Ureter (tissue), 1 donor: ENCODE measurements at regions not wholly inside any gene's neighbourhood (a gene's known extent, or its start where the extent isn't known, plus 50 kb on each side); places are given as distances from the start of the nearest gene placed in this dataset.

Experiments
- DNase-seq: peaks from one replicate; pipeline ENCODE4 v3.0.0-alpha.2; 2020; ENCODE audit warnings: low spot score
- donor health status: DM: yes; HTN: yes; CAD: no.

DNA sequence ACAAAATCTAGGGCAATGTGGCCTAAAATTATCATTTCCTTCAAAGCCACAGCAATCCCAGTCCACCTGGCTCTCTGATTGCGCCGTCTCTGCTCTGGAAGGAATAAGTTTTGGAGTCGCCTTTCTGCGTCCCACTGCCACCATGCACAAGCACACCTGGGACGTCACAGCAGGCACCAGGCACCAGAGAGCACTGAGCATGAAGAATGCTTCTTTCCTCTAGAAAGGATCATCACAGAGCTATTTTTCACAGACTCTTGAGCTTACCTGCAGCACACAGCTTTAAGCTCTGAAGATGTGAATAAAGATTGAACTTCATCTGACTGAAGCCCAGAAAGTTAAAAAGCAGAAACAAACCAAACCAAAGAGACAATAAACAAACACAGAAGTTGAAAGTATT lies 170.0 kb upstream of the PPARGC1A start:
- no peak for DNase-seq

DNA sequence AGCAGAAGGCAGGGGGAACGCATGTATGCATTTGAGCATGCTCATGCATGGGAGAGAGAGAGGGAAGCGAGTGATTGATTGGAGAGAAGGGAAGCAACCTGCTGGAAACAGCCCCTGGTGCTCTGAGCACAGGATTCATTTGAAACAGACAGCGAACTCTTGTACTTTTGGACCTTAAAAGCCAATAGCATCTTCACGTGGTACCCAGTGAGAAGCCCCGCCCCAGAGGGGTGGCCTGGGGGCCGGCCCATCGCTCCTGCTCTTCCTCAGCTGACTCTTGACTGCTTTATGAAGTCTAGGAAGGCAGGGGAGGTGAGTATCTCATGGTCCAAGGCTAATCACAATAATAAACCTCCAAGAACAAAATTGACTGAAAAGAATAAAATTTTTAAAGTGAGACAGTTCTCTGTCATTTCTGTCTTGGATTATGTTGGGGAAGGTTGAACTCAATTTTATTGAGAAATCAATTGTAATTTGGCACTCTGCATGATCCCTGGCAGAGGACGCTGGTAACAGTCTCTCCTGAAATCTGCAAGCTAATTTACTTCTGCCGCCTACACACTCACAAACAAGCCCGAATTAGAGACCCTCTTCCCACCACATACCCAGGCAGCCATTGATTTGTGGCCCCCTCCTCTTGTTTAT lies 168.2 kb upstream of the PPARGC1A start:
- no peak for DNase-seq

DNA sequence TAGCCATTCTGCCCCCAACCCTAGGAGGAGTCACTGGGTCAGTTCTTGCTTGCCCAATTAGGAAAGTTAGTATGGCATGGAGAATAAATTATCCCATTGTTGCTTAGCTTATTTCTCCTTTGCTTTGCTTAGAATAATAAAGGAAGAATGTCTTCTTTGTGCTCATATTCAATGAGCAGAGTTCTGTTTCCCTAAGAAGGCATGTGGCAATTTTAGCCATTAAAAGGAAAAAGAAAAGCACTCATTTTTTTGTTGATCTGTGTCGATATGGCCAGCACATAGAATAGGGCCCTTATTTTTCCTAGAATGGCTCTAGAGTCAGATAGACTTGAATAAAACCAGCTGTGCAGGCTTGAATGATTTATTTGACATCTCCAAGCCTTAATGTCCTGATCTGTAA lies 166.4 kb upstream of the PPARGC1A start:
- no peak for DNase-seq

DNA sequence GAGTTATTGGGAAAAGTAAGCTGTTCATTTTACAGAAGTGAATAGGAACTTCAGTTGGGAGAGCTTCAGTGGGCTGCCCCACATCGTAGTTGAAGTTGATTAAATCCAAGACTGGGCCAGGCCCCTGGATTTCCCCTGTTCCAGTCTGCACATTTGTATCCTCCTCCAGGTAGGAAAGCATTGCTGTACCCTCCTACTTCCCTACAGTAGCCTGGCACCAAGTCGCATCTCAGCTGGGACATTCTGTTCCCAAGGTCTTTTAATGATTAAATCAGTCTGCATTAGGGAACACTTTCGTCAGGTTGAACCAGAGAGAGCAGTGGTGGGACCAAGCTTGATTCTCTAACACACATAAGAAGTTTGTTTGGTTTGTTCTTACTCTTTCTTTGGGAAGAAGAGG lies 165.8 kb upstream of the PPARGC1A start:
- no peak for DNase-seq

DNA sequence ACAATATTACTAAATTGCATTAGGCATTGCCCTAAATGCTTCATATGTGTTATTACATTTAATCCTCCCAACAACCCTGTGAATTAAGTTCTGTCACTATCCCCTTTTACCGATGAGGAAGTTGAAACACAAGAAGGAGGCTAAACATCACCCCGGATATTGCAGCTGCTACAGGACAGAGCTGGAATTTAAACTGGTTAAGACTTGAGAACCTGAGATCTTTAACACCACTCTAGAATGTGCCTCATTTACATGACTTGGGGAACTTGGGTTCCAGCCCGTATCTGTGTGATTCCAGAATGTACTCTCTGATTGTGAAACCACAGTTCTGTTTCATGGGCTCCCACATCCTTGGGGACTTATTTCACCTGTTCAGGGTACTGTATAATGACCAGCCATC lies 165.1 kb upstream of the PPARGC1A start:
- no peak for DNase-seq

DNA sequence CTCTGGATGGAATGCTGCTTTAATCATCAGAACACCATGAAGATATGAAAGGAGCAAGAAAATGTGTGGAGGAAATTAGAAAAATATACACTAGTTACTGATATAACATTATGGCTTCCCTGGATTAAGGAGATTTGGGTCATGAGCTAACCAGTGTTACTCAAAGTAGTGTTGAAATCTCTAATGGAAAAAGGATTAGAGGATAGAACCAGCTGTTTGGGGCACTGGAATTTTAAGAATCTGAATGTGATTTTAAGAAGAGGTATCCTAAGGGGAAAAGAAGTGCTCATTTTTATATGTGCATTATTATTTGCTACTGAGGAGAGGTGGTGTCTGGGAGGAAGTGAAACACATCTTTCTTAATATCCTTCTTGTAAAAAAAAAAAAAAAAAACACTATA lies 164.1 kb upstream of the PPARGC1A start:
- DNase-seq: no peak

DNA sequence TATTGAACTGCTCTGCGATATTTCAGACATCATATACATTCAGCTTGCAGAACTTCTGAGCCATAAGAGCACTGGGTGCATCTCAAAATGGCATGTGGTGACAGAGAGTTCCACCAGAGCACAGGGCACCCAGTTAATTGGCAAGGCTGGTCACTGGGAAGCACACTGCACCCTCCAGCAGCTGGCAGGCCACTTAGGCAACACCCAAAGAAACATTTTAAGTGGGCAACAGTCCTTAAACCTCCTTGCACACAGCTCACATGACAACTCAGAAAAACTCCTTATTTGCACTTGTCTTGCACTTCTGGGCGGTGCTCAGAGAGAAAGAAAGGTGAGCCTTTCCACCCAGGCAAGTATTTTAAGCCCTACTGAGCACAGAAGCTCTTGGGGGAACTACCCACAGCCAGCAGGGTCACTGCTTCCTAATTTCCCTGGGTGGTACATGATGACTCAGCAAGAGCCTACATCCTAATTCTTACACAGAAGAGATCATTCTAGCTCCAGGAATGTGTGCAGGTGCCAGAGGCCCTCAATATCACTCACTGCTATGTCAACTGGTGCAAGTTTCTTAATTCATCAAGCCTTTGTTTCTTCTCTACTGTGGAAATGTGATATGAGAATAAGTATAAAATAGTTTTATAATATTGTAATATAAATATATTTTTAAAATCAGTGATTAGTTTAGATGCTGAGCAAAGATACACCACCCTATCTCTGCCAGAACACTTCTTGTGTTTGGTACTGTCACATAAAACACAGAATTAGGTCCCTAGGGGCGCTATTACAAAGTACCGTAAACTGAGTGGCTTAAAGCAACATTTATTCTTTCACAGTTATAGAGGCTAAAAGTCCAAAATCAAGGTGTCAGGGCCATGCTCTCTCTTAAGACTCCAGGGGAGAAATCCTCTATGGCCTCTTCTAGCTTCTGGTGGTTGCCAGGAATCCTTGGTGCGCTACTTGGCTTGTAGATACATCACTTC lies 155.1 kb upstream of the PPARGC1A start:
- no peak for DNase-seq

DNA sequence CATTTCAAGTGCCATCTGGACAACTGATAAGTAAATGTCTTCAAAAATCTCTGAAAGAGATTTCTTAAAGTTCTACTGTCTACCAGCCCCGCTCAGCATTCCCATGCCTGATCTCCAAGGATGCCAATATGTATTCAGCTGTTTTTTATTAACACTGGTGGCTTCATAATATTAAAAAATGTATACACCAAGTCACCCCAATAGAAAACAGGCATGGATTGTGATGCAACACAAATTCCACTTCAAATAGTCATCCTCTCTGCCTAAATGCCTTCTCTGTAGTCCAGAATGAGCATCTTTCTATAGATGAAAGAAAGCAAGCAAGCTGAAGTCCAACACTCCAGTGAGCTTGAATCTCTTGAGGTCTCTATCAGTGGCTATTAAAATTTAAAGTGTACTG lies 152.2 kb upstream of the PPARGC1A start:
- no peak for DNase-seq

DNA sequence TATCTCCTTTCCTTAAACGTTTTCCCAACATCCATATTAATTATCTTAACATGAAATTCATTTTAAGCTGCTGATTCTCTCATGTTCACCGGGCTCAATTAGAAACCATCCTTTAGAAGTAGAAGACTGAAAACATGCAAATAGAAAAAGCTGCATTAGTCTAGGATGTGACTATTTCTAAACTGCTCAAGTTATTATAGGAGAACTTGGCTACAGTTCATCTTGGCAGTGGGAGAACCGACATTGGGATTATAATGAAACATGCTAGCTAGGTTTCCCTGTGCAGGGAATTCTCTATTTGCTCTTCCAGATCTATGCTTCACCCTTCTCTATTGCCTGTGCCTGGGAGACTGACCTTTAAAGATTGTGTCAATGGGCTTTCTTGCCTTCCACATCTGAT lies 151.0 kb upstream of the PPARGC1A start:
- DNase-seq: no peak

DNA sequence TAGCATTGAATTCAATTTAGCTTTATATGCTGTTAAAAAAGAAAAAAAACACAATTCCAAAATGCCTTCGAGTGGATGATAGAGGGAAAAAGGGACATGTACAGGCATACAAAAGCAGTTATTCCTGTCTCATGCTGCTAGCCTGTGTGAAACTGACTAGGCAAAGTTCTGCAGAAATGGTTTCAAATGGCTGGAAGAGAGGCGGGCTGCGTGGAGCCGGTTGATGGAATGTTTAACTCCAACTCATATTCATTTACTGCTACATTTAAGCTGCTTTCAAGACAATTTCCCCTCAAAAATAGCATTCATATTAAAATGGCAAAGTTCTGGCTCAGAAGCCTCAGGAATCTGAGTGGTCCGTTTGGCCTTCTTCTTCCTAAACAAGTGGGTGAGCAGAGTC lies 143.8 kb upstream of the PPARGC1A start:
- DNase-seq: no peak

DNA sequence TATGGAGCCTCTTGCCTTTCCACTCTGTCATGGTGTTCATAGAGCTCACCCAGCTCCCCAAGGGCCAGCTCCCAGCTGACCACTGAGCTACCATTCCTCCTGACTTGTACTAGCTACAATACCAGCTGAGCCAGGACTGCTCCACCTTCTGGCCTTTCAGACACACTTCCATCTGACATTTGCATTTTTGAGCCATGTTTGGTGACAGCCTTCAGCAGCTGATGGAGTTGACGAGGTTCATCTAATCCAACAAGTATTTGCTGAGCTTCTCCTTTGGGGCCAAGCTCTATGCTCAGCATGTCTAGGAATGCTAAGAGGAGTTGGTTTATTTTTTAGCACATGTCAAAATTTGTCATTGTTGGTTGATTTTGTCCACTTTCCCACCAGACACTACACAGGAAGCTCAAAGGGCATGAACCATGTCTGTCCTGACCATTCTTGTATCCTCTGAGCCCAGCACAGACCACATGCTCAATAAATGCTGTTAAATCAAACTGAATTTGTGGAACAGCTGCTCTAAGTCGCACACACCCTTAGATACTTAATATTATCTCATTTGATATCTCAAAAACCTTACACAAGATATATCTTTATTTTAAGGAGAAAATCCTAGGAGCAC lies 142.6 kb upstream of the PPARGC1A start:
- DNase-seq: no peak

DNA sequence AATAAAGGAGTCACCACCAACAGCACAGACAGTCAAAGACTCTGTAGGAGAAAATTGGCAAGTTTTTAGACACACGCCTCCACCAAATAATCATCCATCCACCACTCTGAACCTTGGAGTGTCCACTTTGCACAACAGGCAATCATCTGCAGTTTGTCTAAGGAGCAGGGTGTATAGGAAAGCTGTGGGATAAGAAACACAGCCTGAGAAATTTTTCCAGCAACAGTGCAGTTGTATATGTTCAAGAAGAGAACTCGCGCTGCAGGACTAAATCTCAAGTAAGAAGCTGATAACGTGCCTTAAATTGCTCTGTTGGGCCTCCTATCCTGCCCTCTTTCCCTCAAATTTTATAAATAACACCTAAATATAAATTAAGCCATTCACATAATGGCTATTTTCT lies 136.7 kb upstream of the PPARGC1A start:
- DNase-seq: no peak

DNA sequence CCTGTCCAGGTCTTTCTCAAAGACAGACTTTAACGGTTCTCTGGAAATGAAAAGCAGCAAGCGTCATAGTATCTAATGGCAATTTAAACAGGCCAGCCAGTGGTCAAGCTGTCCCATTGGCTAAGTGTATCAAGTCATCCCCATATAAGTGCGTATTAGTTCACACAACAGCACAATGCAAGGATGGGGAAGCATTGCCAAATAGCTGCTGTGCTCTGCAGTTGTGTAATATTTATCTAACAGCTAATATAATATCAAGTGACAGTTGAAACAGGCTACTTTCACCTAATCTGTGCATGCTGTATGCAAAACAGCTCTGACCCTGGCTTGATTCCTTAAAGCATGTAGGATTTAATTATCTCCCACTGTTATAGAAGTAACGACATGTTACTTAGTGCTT lies 134.8 kb upstream of the PPARGC1A start:
- no peak for DNase-seq

DNA sequence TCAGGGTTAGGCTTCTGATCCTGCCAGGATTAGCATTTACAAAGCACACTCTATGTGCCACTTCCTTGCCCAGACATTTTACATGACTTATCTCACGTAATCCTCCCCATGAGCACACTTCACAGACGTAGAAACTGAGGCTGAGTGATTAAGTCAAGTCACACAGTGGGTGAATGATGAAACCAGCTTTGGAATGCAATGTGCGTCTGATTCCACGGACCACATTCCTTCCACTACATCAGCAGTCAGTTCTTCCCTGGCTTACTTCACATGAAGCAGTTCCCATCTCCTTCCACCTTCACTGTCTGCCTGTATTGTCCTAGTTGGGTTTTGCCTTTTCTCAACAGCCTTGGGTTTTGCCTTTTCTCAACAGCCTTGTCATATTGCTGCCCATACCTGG lies 134.3 kb upstream of the PPARGC1A start:
- no peak for DNase-seq

DNA sequence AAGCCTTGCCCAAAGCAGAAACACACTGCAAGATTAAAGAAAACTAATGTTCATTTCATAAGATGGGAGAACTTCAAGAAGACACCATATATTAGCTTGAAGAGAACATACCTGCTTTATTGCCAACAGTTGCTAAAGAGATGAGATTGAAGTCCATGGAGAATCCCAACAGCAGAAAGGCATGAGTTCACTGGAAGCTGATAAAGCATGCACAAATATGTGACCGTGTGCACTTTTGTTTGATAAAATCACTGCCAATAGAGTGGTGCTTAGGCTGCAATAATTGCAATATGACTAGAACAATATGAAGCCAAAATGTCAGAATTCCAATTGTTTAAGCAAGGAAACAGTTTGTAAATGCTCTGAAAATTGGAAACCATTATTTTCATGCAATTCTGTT lies 125.9 kb upstream of the PPARGC1A start:
- no peak for DNase-seq

DNA sequence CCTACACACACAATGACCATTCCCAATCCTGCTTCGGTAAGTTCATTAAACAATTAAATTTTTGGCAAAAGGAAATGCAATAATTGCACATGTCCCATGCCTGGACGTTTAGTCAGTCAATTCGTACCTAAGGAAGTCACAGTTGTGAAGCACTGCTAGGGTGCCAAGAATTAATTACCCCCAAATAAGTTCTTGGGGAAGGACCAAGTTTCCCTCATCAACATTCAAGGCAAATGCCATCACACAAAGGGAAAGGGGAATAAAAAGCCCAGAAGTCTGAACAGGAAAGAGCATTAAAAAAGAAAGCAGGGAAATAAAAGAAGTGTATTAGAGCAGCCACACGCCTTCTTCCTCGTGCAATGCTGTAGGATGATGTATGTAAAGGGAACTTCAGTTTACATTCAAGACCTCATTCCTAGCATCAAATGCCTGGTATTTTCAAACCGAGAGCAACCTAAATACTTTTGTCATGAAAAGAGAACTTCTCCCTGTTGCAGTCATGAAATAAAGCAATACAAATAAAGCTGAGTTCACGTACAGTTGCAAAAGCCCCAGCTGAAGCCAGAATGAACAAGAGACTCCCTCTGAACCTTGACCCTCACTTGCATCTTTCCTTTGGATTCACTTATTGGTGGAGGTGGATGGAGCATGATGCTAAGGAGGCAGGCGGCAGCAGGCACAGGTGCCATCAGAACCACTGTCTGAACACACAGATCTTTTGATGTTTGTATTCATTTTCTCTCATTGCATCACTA lies 124.0 kb upstream of the PPARGC1A start:
- no peak for DNase-seq

DNA sequence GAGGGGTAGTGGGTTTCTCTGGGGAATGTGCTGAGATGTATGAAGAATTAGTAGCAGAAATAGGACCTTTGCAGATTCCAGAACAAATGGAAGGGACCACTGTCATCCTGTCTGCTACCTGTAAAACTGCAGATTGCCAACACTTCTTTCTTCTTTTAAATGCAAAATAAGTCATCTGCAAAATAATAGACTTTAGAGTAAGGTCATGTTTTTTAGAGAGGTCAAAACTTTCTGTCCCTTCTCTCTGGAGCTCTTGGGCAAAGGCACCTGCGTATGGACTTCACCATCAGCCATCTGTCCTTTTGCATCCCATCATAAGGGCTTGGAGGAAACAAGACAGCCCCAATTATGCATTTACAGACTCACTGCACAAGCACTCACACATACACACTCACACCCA lies 121.1 kb upstream of the PPARGC1A start:
- no peak for DNase-seq

DNA sequence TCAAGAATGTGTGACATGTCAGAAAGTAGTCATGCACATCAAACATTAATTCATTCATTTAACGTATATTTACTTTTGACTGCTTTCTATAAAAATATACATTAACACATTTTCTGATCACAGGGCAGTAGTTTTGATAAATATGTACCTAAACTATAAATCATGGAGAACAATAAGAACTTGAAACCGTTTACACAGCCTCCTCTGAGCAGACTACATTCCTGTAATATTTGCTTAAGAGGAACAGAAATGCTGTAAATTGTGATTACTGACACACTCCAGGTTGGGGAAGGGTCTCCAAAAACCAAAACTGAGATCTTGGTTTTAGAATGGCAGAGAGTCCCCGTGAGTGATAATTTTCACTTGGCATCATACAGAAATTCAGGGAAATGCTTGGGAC lies 120.7 kb upstream of the PPARGC1A start:
- no peak for DNase-seq

DNA sequence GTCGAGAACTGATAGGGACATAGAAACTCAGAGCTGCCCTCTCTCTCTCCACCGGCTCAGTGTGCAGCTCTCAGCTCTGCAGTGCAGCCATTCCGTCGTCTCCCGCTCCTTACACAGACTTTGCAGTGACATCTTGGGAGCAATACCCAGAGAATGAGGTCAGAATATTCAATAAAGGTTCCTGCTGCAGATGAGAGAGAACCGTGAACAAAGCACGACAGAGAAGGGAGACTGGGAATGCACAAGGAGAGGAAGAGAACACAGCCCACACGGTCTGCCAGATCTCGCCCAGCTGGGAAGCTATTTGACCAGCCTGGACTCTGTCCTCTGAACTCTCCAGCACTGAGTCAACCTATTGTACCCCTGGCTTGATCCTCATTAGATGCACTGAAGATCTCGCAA lies 118.0 kb upstream of the PPARGC1A start:
- DNase-seq: no peak

DNA sequence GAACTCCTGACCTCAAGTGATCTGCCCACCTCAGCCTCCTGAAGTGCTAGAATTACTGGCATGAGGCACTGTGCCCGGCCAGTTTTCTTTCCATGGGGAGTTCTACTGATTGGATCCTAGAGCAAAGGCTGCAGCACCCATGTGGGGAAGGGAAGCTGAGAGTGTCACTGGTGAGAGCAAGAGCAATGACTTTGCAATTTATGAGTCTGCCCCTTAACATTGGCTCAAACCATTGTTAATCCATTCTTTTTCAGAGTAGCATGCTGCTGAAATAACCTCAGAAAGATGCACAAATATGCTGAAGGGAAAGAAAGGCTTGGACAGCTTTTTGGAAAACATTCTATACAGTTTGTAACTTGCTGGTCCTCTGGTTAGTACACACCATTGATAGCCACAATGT lies 116.4 kb upstream of the PPARGC1A start:
- DNase-seq: no peak

DNA sequence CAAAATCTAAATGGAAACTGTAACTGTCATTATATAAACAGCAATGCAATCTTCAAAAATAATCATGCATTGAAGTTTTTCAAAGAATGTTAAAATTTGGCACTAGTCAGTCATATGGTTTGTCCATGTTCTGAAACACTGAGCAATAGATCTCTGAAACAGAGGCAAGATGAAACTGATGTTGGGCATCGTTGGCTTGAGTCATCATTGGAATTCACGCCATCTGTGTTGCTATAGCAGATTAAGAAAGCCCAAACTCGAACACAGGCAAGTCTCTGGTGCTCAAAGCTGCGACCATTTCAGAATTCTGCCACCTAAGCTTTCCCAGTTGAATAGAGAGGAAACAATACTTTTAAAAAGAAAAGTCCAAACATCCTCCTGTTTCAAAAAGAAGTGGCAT lies 114.1 kb upstream of the PPARGC1A start:
- no peak for DNase-seq

DNA sequence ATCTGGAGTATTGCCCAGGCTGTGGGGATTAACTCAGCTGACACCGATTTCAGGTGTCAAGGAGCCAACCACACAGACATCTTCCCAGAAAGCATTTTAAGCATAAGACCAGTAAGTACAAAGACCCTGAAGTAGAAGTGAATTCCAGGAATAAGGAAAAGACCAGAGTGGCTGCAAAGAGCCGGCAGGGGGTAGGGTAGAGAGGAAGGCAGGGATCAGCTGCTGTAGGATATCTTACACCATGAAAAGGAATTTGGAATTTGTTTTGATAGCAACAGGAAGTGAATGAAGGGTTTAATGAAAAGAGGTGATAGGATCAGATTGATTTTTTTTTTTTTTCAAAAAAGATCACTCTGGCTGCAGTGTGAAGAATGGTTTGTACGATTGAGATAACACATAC lies 113.6 kb upstream of the PPARGC1A start:
- DNase-seq: no peak
